GM18951 (cell line): ENCODE measurements at regions not wholly inside any gene's neighbourhood (a gene's known extent, or its start where the extent isn't known, plus 50 kb on each side); places are given as distances from the start of the nearest gene placed in this dataset.

ENCODE experiments used
- POLR2A ChIP-seq: IDR thresholded peaks from 4 replicates; pipeline ENCODE4 v1.6.1; 2011; ENCODE audit warnings: mild to moderate bottlenecking; ENCODE audit not compliant: insufficient read length, insufficient read depth; ENCODE audit errors: extremely low read depth
- in situ Hi-C: fragments of 300-500 bp; cut with MboI; formaldehyde crosslinking; loops from one replicate; pipeline ENCODE4 v1.12.0; 2022; ENCODE audit warnings: low sequenced_read_pairs, mixed read lengths, inconsistent platforms; ENCODE audit not compliant: unreplicated experiment

- in situ Hi-C loops: no loop called here
Measured at GRCh38 chr13:104376588-104376987, 1310.4 kb upstream of the SLC10A2 start.

GRCh38 chr13:104375614-104376013 lies 1309.4 kb upstream of the SLC10A2 start:
- in situ Hi-C loops: no loop called here
- no peak for TF ChIP-seq POLR2A

More at GRCh38 chr13:104376588-104376987, 1310.4 kb upstream of the SLC10A2 start:
- no peak for TF ChIP-seq POLR2A

DNA sequence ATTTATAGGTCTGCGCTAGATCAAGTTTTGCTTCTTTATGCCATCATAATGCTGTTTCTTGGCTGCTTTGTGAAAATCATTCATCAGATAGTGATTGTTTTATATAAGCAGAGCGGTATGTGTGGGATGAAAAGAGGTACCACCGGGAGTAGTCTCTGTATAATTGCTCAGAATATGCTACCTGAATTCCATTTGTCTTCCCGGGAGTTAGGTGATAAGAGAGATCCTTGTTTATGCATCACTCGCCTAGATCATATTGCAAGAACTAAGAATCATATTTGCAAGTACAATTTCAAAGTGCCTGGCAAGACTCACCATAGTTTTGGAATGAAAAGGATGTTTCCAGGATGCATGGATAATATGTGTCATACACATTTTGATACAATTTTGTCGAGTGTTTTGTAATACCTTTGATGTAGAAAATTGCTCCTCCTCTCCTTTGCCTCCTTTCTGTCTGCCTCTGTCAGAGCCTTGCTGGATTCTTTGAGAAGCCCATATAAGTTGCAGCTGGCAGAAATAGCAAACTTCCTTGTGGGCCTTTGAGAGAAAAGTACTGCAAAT lies 1306.0 kb upstream of the SLC10A2 start:
- in situ Hi-C loops: no loop called here
- TF ChIP-seq POLR2A: no peak

DNA sequence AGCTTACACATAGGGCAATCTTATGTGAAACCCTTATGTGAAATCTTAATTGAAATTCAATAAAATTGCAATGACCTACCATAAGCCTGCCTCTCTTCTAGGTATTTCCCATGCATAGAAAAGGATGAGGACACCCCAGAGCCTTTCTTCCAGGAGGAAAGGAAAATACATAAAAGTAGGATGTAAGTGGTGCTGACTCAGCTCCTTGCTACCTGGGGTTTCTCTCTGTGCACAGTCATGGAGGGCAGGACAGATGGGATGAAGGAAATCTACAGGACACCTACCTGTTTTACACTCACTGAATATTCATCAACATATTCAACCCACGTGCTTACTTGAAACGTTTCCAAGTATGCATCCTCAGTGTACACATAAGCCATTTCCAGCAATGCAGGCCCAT lies 1299.2 kb upstream of the SLC10A2 start:
- no peak for TF ChIP-seq POLR2A
- in situ Hi-C loops: no loop called here

- in situ Hi-C loops: no loop called here
- TF ChIP-seq POLR2A: no peak
Measured at GRCh38 chr13:104357672-104358354, 1291.6 kb upstream of the SLC10A2 start.

GRCh38 chr13:104357174-104357573 lies 1291.0 kb upstream of the SLC10A2 start:
- no peak for TF ChIP-seq POLR2A

DNA sequence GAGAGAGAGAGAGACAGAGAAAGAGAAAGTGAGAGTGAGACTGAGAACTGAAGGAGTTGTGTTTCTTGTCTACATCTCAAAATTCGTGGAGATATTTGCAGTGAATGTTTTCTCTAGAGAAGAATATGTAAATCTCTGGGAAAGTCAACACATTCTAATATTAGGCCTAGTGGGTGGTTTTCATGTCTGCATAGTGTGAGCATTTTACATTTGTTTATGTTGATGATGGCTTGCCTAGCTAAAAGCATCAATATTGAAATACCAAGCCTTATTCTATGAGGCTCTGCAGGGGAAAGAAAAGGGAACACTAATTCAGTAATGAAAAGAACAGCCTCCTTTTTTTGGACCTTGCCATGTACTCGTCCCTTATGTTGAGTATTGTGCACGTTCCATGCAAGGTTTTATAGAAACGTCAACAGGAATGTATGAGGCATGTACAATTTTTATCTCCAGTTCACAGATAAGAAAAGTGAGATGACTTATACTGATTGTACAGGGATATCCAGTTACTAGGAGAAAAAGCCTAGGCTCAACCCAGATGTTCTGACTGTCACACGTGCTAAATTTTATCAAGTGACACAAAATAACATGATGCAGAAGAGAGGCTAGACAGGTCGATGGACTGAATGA lies 1288.9 kb upstream of the SLC10A2 start:
- TF ChIP-seq POLR2A: no peak
- in situ Hi-C loops: no loop called here

More at GRCh38 chr13:104357174-104357573, 1291.0 kb upstream of the SLC10A2 start:
- in situ Hi-C loops: no loop called here

DNA sequence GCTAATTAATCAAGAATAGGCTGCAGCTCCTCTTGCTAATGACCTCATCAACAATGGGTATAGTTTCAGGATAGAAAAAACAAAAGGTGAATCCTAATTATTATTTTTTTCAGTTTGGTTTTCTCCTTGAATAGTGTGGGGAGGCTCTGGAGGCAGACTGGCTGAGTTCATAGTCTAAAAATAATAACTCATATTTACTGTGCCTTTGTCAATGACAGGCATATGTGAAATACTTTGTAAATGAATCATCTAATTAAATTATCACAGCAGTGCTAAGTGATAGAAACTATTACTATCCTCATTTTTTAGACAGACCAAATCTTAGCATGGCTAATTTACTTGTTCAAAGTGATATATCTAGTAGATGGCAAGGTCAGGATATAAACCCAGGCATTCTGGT lies 1261.0 kb upstream of the SLC10A2 start:
- no peak for TF ChIP-seq POLR2A

GRCh38 chr13:104326523-104326922 lies 1260.3 kb upstream of the SLC10A2 start:
- in situ Hi-C loops: no loop called here
- no peak for TF ChIP-seq POLR2A

More for the DNA sequence above, 1261.0 kb upstream of the SLC10A2 start:
- in situ Hi-C loops: no loop called here

GRCh38 chr13:104321756-104322155 lies 1255.5 kb upstream of the SLC10A2 start:
- in situ Hi-C loops: no loop called here
- TF ChIP-seq POLR2A: no peak

DNA sequence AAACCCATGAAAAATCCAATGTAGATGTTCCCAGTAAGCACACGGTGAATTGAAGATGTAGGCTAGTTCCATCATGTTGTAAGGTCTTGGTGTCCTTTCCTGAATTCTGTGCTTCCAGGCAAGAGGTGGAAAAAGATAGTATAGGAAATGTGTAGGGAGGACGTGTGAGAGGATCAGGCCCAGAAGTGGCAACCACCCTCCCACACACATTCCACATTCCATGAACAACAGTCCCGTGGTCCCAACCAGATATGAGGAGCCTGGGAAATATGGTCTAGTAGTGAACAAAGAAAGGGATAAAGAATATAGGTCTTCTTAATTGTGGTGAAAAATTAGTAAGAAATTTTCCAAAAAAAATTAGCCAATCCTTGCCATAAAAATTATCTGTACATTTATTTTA lies 1254.2 kb upstream of the SLC10A2 start:
- TF ChIP-seq POLR2A: no peak
- in situ Hi-C loops: no loop called here

DNA sequence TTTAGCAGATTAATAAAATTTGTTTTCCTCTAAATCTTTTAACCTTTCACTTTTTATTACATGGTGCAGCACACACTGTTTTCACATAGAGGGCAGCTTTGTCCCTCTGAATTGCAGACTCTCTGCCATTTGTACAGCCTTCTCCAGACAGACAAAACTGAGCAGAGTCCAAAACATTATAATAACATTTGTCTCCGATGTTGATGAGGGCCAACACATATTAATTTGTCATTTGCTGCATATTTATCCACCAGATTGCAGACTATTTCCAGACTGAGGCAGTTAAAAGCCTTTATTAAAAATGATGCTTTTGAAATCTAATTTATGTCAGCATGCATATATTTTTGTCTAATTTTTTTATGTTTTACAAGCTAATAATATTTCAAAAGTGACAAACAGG lies 1251.9 kb upstream of the SLC10A2 start:
- TF ChIP-seq POLR2A: no peak
- in situ Hi-C loops: no loop called here

GRCh38 chr13:104315606-104316005 lies 1249.4 kb upstream of the SLC10A2 start:
- no peak for TF ChIP-seq POLR2A
- in situ Hi-C loops: no loop called here

DNA sequence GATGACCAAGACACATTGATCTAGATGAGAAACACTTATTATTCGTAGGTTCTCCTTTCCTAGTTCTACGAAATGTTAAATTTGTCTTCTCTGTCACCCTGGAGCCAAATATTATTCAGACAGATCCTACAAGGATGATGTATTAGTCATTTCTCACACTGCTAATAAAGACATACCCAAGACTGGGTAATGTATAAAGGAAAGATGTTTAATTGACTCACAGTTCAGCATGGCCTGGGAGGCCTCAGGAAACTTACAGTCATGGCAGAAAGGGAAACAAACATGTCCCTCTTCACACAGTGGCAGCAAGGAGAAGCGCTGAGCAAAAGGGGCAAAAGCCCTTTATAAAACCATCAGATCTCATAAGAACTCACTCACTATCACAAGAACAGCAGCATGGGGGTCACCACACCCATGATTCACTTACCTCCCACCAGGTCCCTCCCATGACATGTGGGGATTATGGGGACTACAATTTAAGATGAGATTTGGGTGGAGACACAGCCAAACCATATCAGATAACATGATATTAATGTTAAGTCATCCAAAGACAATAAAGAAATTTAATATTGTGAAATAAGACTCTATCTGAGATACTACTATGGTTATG lies 1248.8 kb upstream of the SLC10A2 start:
- TF ChIP-seq POLR2A: no peak
- in situ Hi-C loops: no loop called here

- in situ Hi-C loops: no loop called here
- no peak for TF ChIP-seq POLR2A
Measured at GRCh38 chr13:104314321-104314720, 1248.1 kb upstream of the SLC10A2 start.
